ENCODE measurements at regions not wholly inside any gene's neighbourhood (a gene's known extent, or its start where the extent isn't known, plus 50 kb on each side); places are given as distances from the start of the nearest gene placed in this dataset.

GRCh38 chr1:43073490-43074230, 98.4 kb downstream of the EBNA1BP2 start (continued):
- TF ChIP-seq ZNF142 (CRISPR knock-in tag; IDR thresholded peaks at IDR 0.05) (no peak), SUZ12 (IDR thresholded peaks at IDR 0.05; ENCODE audit: low read depth, low read length) (no peak), HNF4A (CRISPR knock-in tag; IDR thresholded peaks at IDR 0.05) (no peak), ZNF639 (CRISPR knock-in tag; conservative IDR thresholded peaks at IDR 0.05) (no peak), CSRNP1 (CRISPR knock-in tag; IDR thresholded peaks at IDR 0.05) (no peak), ELF4 (CRISPR knock-in tag; IDR thresholded peaks at IDR 0.05; ENCODE audit: borderline replicate concordance) (no peak), ZNF3 (CRISPR knock-in tag; IDR thresholded peaks at IDR 0.05) (no peak), HOXA9 (CRISPR knock-in tag; IDR thresholded peaks at IDR 0.05; ENCODE audit: borderline replicate concordance) (no peak), NCOA2 (CRISPR knock-in tag; IDR thresholded peaks at IDR 0.05) (no peak; the same call in 1 of the 2 replicates), THRA (CRISPR knock-in tag; IDR thresholded peaks at IDR 0.05; ENCODE audit: borderline replicate concordance) (peak; percentile 27; the same call in 1 of the 2 replicates)
- TF ChIP-seq, protein P1, sequence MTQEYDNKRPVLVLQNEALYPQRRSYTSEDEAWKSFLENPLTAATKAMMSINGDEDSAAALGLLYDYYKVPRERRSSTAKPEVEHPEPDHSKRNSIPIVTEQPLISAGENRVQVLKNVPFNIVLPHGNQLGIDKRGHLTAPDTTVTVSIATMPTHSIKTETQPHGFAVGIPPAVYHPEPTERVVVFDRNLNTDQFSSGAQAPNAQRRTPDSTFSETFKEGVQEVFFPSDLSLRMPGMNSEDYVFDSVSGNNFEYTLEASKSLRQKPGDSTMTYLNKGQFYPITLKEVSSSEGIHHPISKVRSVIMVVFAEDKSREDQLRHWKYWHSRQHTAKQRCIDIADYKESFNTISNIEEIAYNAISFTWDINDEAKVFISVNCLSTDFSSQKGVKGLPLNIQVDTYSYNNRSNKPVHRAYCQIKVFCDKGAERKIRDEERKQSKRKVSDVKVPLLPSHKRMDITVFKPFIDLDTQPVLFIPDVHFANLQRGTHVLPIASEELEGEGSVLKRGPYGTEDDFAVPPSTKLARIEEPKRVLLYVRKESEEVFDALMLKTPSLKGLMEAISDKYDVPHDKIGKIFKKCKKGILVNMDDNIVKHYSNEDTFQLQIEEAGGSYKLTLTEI (CRISPR knock-in tag; conservative IDR thresholded peaks at IDR 0.05), result no peak
- TF ChIP-seq, protein P2, sequence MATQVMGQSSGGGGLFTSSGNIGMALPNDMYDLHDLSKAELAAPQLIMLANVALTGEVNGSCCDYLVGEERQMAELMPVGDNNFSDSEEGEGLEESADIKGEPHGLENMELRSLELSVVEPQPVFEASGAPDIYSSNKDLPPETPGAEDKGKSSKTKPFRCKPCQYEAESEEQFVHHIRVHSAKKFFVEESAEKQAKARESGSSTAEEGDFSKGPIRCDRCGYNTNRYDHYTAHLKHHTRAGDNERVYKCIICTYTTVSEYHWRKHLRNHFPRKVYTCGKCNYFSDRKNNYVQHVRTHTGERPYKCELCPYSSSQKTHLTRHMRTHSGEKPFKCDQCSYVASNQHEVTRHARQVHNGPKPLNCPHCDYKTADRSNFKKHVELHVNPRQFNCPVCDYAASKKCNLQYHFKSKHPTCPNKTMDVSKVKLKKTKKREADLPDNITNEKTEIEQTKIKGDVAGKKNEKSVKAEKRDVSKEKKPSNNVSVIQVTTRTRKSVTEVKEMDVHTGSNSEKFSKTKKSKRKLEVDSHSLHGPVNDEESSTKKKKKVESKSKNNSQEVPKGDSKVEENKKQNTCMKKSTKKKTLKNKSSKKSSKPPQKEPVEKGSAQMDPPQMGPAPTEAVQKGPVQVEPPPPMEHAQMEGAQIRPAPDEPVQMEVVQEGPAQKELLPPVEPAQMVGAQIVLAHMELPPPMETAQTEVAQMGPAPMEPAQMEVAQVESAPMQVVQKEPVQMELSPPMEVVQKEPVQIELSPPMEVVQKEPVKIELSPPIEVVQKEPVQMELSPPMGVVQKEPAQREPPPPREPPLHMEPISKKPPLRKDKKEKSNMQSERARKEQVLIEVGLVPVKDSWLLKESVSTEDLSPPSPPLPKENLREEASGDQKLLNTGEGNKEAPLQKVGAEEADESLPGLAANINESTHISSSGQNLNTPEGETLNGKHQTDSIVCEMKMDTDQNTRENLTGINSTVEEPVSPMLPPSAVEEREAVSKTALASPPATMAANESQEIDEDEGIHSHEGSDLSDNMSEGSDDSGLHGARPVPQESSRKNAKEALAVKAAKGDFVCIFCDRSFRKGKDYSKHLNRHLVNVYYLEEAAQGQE (IDR thresholded peaks at IDR 0.05; ENCODE audit: borderline replicate concordance in 1 of 2, low read depth in 1 of 2, low read length in 2 of 2), result no peak

Data from HepG2 (cell line).